Dermis microvascular lymphatic vessel endothelial cell (primary cell): ENCODE measurements at regions not wholly inside any gene's neighbourhood (a gene's known extent, or its start where the extent isn't known, plus 50 kb on each side); places are given as distances from the start of the nearest gene placed in this dataset.

Experiments
- DNase-seq, 2 donors: peaks; one replicate each; pipeline versions ENCODE4 v3.0.0 to v3.0.0-alpha.2; 2010; ENCODE audit warnings: low read depth in 2 of 2

DNA sequence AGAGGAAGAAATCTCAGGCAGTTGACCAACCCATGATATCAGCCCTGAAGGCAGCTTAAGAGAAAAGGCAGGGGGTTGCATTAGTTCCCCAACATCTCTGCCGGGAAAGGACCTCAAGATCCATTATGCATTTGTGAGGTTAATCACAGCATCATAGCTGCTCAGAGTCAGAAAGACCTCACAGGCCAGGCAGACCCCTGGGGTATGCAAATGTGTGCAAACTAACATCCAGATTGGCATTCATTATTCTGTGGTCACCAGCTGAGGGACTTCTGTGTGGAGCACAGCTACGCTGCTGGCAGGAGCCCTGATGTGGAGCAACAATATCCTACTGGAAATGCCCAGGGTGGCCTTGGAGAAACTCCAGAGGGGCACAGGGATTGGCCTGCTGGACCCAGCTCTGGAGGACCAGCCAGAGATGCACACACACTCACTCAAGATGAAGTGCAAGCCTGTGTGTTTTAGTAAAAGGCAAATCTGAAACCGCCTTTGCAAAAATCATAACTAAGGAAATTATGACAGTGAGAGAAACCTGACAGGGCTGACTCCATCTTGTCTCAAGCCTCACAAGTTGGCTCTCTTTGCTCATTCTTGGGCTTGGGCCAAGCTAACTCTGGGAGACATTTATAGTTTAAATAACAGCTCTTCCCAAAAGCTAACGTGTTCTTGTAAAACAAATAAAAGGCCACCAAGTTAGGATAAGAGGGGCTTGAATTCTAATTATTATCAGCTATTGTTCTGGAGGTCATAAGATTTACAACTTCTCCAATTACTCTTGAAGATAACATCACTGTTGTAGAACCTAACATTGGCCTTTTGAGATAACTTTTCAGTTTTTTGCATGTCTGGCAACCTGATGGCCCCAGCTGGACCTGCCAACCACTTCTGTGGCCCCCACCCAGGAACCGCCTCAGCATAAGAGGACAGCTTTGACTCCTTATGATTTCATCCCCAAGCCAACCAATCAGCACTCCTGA is 257.1 kb downstream of the UACA start:
- DNase-seq: no peak

DNA sequence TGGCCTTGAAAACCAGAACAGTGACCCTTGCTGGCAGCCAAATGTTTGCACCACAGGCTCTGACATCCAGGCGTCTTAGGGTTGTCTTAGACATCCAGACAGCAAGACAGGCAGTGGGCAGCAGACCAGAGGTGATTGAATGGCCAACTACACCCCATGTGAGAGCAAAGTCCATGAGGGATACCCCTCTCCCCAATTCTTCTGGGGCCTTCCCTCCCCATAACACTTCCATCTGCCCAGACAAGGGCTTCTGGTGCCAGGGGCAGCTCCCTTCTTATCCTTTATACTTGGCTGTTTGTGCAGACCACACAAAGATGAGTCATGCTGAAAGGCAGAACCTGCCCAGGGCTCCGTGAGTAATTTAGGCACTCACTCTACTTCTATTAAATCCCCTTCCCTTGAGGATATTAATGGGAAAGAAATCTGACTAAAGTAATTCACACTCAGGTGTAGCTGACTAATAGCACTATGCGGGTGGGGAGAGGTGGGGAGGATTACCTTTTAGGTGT is 257.9 kb downstream of the UACA start:
- DNase-seq: peak in 1 of 2 donors; percentile 51

GRCh38 chr15:70504988-70505387 is 258.4 kb downstream of the UACA start:
- no peak for DNase-seq

DNA sequence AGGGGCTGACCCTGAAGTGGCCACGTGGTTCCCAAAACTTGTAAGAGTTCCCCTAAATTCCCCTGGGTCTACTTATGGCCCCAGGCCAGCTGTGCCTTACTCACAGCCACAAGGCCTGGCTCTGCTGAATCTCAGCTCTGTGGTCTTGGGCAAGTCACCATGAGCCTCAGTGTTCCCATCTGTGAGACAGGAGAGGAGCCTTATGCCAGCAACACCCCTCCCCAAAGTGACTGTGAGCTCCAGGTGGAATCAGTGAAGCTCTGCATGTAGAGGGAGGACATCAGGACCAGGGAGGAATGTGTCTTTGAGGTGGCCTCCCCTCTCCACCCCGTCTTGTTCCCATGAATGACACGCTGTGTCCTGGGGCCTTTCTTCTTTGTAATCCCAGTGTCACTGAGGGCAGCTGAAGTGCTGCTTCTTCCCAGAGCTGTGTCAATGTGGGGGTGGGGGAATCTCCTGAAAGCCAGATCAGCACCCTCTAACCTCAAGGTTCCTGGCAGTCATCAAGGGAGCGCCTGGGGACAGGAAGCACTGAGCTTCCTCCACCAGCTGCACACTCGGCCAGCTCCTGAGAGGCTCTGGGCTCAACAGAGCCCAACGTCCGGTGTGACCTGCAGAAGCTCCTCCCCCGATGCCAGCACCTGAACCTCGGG is 258.9 kb downstream of the UACA start:
- peak in 1 of 2 donors; percentile 14 for DNase-seq

- DNase-seq: no peak
Measured at GRCh38 chr15:70503798-70504298, 259.5 kb downstream of the UACA start.

DNA sequence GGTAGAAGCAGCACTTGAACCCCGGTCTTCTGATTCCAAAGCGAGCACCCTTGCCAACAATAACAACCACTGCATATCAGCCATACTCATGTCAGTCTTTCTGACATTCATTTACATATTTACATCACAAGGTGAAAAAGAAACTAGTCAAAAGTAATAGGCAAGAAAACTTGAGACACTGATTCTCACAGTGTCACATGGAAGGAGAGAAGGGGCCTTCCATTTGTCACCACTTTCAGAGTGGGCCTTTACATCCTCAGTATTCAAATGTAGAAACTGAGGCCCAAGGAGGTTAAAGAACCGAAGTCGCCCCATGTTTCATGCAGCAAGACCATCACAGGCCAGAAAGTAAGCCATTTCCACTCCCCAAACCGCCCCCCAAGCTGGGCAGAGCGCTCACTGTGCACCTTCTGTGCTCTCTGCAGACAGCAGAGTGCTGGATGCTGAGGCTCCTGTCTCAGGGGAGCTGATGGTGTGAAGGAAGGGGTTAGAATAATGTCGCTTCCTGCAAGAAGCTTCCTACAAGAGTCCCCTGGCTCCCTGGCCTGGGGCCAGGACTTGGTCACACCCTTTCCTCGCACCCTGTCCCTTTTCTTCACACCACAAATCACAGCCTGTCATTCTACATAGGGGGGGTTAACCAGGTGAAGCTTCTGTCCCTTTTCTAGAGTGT is 260.1 kb downstream of the UACA start:
- no peak for DNase-seq

DNA sequence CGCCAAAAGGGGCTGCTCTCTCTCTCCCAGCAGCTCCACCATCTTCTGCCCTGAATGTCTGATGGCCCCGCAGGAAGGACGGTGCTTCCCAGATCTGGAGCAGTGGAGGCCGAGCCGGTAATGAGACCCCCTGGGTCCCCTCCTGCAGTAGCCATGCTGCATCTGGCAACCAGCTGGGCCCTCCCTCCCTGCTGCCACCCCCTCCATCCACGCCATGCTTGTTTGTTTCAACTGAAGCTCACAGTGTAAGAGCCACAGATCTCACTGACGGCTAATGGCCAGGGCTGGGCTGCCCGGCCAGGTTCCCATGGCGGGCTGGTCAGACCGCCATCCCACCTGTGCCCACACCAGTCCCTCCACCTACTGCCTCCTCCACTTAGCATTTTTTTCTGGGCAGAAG is 260.8 kb downstream of the UACA start:
- no peak for DNase-seq

- DNase-seq: no peak
Measured at GRCh38 chr15:70501849-70502248, 261.5 kb downstream of the UACA start.

DNA sequence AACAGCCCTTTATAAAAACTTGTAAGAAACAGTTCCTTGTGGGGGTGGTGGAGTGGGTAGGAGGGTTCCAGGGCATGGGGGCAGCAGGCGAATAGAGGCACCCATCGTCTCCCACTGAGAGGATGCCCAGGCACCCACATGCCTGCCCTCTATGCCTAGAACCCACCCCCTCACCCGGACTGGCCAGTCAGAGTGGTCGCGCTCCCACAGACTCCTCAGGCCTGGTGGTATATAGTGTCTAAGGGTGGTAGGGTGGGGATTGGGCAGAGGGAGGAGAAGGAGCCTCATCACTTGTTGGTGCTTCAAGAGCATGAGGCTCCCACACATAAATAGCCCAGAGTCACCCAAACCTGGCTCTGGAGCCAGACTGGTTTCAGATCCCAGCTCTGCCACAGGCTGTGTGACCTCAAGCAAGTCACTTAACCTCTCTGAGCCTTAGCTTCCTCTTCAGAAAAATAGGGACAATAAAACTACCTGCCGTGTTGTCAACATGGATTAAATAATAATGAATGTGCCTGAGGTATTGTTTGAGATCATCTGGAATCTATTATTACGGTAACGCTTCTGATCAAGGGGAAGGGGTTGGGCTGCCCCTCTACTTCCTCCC is 262.1 kb downstream of the UACA start:
- DNase-seq: no peak

GRCh38 chr15:70499791-70500190 is 263.6 kb downstream of the UACA start:
- no peak for DNase-seq

DNA sequence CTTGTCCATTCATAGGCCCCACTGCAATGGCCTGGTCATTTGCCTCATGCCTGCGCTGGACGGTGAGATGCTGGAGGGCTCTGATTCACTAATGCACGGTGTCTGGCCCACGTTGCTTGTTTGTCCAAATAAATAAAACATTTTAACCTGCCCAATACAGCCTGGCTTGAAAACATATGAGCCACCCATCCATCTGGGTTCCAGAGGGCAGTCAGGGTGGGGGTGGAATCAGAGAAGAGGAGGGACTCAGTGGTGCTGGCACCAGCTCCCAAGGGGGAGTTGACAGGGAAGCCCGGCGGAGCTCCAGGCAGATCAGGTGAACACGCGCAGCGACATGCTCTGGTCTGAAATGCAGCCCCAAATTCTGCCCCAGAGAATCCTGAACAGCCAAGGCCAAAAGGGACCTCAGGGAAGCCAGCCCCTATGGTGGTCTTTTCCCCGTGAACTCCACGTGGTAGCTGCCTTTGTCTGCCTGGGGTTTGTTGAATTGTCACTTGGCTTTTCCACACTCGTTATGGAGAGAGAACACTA is 265.2 kb downstream of the UACA start:
- DNase-seq: no peak

DNA sequence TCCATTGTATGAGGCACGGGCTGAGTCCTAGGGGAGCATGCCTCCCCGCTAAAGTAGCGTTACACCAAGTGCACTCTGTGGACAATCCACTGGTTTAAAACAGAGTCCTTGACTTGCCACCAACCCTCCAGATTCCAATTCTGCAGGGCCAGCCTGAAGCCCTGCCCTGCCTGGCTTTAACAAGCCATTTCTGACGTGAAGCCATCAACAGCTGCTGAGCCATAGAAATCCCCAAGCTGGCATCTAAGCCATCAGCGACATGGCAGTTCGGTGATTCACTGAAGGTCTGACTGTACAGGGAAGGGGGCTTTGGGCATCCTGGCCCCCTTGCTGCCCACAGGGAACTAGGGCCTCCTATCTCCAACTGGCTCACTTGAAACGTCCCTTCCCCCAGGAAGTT is 265.7 kb downstream of the UACA start:
- no peak for DNase-seq

- no peak for DNase-seq
Measured at GRCh38 chr15:70495991-70496599, 267.3 kb downstream of the UACA start.

DNA sequence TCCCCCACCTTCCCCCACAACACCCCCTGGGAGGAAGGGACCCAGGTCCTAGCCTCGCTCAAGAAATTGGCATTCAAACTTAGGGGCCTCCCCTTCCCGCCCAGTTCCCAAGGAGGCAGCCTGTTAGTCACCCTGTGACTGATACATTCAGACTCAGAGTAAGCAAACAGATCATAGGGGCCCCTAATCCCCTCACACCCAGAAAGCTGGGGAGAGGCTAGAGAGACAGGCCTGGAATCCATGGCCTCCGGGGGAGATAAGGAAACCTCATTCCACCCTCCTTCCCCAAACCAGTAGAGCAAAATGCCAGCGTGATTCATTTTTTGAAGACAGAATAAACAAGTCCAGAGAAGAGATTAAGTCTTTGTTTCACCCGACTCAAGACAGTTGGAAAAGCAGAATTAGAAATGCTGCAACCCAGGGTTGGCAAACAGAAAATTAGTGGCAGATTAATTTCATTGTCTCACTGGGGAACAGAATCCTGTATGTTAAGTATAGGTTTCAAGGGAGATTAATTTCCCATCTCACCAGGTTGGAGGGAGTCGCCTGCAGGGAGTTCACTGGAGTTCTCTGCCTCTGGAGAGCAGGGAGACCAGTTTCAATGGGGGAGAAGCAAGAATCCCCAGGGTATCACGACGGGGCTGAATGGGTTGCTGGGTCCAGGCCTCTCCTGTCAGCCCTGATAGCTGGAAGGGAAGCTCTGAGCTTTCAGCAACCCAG is 268.3 kb downstream of the UACA start:
- DNase-seq: no peak

- no peak for DNase-seq
Measured at GRCh38 chr15:70494517-70494851, 268.9 kb downstream of the UACA start.

- DNase-seq: no peak
Measured at GRCh38 chr15:70493787-70494516, 269.4 kb downstream of the UACA start.

- DNase-seq: no peak
Measured at GRCh38 chr15:70493376-70493775, 270.0 kb downstream of the UACA start.

GRCh38 chr15:70492240-70493177 is 270.8 kb downstream of the UACA start:
- DNase-seq: peak in 1 of 2 donors; percentile 21
